GM19239 (cell line): ENCODE measurements at regions not wholly inside any gene's neighbourhood (a gene's known extent, or its start where the extent isn't known, plus 50 kb on each side); places are given as distances from the start of the nearest gene placed in this dataset.

Experiments used
- DNase-seq: peaks from one replicate; pipeline ENCODE4 v3.0.0; 2011; ENCODE audit warnings: low spot score; ENCODE audit not compliant: insufficient read length
- FAIRE-seq: peaks from 2 replicates; lab custom pipeline; 2011; peaks lifted over from hg19 to GRCh38; lab: Jason Lieb, UNC

DNA sequence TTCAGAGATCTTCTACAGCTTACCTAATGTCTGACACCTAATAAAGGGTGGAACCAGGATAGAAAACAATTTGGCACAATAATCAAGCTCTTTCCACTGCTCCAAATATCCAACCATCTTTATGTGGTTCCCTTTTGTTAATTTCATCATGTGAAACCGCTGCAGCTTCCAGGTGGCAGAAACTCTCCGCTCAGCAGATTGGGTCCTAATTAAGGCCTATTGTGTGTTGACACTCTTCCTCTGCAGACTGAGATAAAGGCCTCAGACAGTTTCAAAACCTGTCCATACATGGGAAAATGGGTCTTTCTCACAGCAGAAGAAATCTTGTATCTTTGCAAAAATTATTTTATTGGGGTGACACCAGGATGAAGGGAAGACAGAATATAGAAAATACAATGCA is 1002.4 kb upstream of the SEMA6D start:
- no peak for FAIRE-seq
- DNase-seq, result no peak

DNA sequence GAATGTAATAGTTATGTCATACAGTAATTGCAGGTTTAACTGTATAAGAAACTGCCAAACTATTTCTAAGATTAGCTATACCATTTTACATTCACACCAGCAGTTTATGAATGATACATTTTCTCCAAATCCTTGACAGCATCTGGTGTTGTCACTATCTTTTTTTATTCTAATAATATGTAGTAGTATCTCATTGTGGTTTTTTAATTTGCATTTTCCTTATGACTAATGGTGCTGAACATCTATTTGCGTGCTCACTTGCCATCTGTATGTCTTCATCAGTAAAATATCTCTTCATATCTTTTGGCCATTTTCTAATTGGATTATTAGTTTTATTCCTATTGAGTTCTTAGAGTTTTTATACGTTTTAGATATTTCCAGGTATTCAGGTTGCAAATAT is 994.0 kb upstream of the SEMA6D start:
- DNase-seq (no peak), FAIRE-seq (no peak)

DNA sequence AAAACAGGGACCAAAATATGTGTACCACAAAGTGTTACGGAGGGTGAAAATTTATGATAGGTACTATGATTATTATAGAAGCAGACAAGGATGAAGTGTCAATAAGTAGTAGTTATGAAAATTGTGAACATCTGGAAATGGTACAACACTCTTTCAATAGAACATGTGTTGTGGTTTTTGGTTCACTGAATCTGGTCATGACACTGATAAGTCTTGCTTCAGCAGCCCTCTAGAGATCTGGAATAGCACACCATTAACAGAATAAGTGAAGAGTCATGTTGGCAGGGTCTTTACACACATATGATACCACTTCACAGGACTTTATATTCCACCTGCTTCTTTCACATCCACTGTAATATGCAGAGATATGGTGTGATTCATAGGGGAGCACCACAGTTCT is 985.2 kb upstream of the SEMA6D start:
- DNase-seq, result no peak
- FAIRE-seq, result no peak

DNA sequence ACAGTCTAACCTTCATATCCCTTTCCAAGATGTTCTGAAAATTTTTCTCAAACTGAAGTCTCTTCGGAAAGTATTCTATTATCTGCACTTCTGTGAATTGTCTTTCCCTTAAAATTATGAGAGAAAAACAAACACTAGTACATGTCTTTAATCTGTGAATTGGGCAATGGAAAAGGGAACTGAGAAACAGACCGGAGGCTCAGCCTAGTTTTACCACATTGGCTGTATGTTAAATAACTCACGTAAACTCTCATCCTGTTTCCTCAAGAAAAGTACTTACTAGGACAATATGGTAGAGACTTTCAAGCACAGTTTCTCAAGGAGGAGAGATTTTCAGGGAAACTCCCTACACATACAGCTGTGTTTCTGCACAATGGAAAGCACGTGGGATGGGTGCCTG is 982.2 kb upstream of the SEMA6D start:
- DNase-seq (no peak), FAIRE-seq (no peak)

DNA sequence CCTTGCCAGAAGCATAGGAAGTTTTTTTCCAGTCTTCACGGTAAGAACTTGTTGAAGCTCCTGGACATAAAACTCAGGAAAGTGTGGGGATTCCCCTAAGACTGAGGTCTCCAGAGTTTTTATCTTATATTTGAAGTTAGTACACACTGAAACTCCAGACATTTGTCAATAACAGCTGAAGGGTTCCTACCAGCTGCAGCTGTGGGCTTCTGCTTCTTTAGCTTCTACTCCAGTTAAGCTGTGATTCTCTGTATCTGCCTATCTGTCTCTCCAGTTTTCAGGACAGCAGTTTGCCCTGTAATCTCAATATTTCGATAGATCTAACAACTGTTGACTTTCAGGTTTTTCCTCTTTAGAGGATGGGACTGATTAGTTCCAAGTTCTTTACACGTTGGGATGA is 966.0 kb upstream of the SEMA6D start:
- no peak for FAIRE-seq
- no peak for DNase-seq

DNA sequence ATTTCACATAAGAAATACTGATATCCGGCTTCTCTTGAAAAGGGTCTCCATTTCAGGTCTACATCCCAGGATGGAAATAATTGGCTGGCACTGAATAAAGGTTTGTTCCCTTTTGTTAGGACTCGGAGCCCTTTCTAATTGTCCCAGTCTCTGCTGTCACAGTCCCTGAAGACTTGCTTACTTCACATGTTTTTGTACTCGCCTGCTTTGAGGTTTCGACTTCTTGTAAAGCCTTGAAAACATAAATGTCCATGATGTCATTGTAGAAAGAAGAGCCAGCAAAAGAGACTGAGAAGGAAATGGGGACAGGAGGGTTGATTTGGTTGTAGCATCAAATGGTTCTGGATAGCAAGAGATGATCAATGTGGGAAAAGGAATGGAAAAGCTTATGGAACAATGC is 963.4 kb upstream of the SEMA6D start:
- FAIRE-seq (no peak), DNase-seq (no peak)

DNA sequence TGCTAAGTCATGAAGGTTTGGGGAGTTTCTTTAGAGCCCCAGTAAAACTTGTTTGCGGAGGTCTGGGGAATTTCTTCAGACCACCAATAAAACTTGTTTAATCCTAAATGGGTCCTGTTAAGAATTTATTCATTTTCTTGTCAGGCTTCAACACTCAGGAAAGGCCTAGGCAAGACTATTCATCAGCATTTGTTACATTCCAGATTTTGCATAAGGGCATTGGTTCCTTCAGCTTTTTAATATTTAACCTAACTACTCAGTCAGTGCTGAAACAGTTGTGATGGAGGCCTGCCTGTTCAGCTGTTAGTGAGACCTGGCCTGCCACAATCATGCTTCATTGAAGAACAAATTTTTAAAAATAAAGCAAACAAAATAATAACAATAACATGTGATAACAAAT is 954.2 kb upstream of the SEMA6D start:
- no peak for FAIRE-seq
- DNase-seq, result no peak

DNA sequence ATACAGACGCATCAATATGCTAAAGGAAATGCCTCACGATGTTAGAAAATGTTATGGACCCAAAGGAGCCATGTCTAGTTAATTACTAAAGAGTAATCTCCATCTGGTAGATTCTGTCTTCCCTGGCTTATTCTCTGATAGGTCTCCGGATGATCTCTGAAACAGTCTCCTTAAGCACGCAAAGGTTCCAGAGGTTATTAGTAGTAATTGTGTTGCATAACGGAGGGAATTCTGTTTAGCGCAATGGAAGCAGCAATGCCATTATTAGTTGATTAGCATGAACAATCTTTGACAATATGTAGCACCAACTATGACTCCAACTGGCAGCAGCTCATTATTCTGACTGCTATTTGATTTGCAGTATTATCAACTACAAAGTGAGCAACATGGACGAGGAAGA is 952.5 kb upstream of the SEMA6D start:
- DNase-seq (no peak), FAIRE-seq (no peak)

DNA sequence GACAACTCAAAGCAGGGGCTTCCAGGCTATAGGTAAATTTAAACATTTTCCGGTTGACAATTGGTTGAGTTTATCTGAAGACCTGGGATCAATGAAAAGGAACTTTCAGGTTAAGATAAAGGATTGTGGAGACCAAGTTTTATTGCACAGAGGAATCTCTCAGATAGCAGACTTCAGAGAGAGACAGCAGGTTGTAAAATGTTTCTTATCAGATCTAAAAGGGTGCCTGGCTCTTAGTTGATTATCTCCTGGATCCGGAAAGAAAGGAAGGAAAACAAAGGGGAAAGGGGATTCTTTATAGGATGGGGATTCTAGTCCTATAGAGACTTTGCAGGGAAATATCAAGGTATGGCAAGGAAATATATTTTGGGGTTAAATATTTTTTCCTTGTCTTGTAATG is 951.3 kb upstream of the SEMA6D start:
- FAIRE-seq (no peak), DNase-seq (no peak)

DNA sequence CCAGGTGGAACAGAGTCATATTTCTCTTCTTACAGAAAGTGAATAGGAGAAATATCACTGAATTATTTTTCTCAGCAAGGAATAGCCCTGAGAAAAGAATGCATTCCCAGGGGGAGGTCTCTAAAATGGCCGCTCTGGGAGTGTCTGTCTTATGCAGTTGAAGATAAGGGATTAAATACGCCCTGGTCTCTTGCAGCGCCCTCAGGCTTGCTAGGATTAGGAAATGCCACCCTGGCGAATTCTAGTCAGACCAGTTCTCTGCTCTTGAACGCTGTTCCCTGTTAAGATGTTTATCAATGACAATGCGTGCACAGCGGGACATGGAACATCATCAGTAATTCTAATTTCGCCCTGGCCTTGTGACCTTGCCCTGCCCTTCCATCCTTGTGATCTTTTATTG is 949.0 kb upstream of the SEMA6D start:
- DNase-seq (no peak), FAIRE-seq (no peak)

DNA sequence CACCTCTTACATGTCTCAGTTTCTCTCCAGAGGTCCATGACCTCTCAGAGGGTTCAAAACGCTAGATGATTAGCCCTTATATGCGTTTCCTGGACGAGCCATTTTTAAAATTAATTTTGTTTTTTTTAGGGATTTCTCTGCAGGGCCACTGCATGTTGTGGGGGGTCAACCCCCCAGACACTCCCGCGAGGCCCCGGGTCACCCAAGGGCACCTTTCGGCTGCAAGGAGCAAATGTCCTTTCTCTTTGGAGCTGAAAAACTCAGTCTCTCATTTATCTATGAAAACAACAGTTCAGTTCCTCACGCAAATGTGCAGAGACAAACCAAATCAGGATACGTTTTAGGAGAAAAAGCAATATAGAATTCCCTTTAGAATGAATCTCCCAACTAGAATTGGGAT is 944.3 kb upstream of the SEMA6D start:
- FAIRE-seq (no peak), DNase-seq (no peak)

DNA sequence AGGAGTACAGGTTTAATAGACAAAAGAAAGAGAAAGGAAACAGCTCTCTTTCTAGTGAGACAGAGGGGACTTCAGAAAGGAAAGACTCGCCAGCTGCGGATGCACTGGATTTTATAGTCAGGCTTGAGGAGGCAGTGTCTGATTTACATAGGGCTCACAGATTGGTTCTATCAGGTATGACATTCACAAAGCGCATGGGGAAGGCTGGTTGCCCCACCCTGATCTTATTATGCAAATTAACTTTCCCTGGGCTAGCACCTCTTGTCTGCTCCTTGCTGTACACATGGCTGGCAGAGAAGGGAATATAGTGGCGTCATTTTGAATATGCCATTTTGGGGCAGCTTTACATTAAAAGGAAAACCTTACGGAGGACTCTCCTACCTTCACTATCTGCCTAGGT is 938.4 kb upstream of the SEMA6D start:
- DNase-seq, result no peak
- no peak for FAIRE-seq

DNA sequence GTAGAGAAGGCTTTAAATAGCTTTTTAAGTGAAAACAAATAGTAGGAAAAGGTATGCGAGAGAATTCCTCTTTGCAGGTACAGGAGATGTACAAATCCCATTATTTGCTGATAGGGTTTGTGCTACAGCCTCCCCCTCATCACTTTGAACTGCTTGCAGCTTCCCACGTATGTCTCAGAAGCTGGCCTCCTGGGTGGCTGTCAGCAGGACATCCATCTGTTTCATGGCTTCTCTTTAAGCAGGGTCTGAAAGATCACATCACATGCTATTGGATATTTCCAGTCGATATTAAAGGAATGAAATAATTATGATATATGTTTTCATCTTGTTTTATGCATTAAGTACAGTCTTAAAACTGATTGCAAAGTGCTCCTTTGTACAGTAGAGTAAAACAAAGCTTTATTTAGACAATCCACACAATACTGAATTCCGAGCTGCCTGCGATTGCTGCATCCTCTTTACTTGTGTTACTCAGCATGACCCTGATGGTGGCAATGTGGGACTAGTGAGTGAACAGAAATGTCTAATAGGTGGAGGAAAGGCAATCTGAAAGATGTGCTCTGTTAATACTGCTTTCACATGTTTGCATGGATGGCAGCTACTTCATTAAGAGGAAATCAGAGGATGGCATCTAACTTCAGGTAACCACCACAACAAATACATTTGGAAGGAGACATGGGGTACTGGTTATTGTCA is 930.6 kb upstream of the SEMA6D start:
- FAIRE-seq (no peak), DNase-seq (no peak)

DNA sequence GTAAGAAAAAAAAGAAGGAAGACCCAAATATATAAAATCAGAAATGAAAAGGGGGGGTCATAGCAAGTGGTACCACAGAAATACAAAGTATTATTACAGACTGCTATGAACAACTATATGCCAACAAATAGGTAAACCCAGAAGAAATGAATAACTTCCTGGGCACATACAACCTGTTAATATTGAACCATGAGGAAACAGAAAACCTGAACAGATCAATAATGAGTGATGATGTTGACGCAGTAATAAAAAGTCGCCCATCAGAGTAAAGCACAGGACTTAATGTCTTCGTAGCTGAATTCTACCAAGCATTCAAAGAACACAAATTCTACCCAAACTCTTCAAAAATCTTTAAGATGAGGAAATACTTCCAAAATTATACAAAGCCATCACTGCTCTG is 921.6 kb upstream of the SEMA6D start:
- no peak for DNase-seq
- FAIRE-seq, result no peak

DNA sequence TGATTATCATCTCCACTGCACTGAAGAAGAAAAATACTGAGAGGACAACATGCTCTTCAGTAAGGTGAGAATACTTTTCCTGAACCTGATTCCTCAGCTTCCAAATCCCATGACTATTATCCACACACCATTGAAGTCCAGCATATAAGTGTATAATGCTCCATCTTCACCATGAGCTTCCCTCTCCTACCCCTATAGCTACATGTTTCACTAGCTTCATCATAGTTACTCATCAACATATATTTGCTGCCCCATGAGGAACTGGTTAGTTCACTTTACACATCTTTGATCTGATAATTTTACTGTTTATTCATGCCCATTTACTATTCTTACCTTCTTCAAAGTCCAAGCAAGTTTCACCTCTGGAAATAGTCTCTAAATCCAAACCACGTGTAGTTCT is 908.5 kb upstream of the SEMA6D start:
- DNase-seq (no peak), FAIRE-seq (no peak)

DNA sequence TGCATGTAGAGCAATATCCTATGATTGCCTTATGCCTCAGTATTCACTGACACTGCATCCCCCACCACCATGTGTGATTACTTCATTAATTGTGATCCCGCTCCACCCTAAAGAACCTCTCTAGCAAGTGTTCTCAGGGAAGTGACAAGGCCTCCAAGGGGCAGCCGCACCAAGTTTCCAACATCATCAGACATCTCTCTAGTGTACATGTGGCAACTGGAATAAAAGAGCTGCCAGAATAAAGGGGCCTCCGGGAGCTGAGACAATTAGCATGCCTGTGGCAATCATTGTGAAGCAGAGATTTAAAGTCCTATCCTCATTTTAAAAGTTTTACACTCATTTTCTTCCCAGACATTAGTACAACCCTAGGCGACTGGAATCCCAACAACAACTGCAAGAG is 902.1 kb upstream of the SEMA6D start:
- FAIRE-seq (no peak), DNase-seq (no peak)

DNA sequence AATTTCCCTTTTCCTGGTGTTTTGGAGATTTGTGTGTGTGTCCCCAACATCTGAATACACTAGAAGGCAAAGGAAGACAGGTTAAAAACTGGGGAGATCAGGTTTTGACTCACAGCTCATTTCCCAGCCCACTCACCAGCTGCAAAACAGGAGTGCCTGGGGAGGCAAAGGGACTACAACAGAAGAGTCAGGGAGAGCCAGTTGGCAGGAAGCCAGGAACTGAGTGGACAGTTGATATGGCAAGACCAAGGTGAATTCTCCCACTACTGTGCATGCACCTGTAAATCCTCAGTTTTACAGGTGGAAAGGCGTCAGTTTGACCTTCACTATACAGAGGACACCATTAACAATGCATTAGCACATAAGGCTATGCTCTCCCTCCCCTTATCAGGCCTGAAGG is 901.5 kb upstream of the SEMA6D start:
- DNase-seq, result no peak
- no peak for FAIRE-seq

DNA sequence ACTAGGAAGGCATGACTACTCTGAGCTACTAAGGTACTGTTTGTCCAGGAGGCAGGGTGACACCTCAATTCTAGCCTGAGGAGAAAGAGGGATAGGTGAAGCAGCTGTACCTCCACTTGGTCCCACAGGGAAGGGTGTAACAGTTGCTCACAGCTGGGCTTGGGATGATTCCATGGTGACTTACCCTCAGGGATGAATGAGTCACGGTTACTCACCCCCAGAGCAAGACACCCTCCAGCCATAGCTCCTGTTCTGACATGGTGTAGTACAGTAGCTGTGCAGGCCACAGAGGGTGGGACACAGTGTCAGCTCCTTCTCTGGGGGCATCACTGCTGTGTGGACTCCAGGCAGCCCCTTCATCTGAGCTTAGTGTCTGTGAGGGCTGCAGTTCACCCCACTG is 868.6 kb upstream of the SEMA6D start:
- DNase-seq (no peak), FAIRE-seq (no peak)

DNA sequence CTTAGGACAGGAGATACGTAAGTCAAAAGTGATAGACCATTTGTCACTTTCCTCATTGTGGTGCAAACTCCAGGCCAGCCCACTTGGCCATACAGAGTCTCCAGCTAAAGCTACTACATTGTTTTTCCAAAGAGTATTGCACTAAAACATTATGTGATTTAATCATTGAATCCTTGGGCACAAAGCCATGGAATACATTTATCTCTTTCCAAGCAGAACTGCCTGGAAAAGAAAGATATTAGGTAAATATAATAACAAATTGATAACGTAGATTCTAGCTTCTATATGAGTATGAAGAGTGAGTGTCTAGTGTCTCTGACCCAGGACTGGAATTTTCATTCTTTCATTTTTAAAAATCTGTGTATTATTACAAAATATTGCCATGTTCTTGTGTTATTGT is 863.7 kb upstream of the SEMA6D start:
- FAIRE-seq (no peak), DNase-seq (no peak)

DNA sequence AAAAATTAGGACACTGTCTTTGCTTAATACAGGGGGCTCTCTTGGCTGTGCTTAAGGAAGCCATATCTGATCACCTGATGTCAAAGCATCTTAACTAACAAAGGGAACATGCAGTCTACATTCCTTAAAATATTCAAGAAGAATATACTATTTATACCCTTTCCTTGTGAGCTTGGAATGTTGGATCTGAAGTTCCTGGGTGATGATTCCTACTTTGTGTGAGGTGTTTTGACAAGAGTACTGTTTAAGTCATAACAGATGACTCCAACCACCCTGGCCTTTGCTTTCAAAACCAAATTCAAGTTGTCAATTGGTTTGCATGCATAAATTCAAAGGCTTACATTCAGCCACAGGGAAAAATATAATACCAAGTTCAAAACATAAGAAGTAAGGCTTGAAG is 862.7 kb upstream of the SEMA6D start:
- no peak for FAIRE-seq
- no peak for DNase-seq

DNA sequence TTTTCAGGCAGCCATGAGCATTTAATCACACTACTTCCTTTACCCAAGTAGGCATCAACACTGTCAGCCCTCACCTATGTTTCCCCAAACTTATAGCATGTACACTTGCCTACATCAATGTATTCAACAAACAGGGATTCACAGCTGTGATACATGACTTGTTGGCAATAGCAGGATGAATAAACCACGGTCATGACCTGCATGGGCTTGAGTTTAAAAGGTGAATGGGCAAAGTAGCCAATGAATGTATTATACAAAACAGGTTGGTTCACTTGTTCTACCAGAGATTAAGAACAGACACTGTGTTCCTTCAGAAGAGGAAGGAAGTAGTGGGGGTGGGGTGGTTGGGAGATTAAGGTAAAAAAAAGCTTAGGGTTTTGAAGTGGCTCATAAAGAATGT is 861.9 kb upstream of the SEMA6D start:
- no peak for DNase-seq
- no peak for FAIRE-seq

DNA sequence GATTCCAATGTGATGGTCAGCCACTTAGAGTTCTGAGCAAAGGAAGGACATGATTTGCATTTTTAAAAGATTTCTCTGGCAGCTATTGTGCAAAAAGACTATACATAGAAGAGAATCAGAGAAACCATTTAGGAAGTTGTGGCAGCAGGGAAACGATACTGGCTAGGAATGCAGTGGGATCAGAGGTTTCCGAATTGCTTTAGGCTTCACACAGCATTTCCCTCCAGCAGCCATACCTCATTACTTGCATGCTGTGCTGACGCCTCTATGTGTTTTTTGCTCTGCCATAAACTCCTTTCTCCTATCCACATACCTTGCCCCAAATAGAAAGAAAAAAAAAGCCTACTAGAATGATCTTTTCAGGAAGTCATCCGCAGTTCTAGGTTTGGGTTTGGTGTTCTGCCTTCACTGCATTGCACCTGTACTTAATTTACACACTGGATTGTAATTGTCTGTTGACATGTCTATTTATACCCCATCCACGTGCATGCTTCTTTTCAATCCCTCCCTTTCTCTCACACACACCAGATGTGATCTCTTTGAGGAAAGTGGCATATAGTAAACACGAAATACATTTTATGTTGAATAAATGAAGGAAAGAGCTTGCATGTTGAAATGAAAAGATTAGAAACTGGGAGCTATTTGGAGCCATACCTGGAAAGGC is 860.3 kb upstream of the SEMA6D start:
- no peak for DNase-seq
- FAIRE-seq, result no peak
